DOHH2 (cell line): ENCODE measurements at regions not wholly inside any gene's neighbourhood (a gene's known extent, or its start where the extent isn't known, plus 50 kb on each side); places are given as distances from the start of the nearest gene placed in this dataset.
"Not testable (repeated sequence)": the region's sequence is repeated elsewhere in the genome, so short reads cannot be mapped to it uniquely, and the experiment has no call there.

Experiments used
- EZH2phosphoT487 ChIP-seq: fragments of 200-600 bp; sonication (generic); IDR thresholded peaks from 2 replicates; pipeline ENCODE4 v1.6.1; 2017; ENCODE audit warnings: borderline replicate concordance, mild to moderate bottlenecking, antibody characterized with exemption, low read length, moderate library complexity, mixed read lengths
- TF ChIP-seq, protein P1 (sequence below): fragments of 200-600 bp; sonication (generic); IDR thresholded peaks from one replicate; pipeline ENCODE4 v1.5.1; 2014; ENCODE audit warnings: antibody characterized with exemption, mild to moderate bottlenecking, low read depth, low read length; ENCODE audit not compliant: poor library complexity, severe bottlenecking

GRCh38 chr5:21473436-21473835 is 1379.7 kb downstream of the CDH12 start:
- TF ChIP-seq, protein P1, sequence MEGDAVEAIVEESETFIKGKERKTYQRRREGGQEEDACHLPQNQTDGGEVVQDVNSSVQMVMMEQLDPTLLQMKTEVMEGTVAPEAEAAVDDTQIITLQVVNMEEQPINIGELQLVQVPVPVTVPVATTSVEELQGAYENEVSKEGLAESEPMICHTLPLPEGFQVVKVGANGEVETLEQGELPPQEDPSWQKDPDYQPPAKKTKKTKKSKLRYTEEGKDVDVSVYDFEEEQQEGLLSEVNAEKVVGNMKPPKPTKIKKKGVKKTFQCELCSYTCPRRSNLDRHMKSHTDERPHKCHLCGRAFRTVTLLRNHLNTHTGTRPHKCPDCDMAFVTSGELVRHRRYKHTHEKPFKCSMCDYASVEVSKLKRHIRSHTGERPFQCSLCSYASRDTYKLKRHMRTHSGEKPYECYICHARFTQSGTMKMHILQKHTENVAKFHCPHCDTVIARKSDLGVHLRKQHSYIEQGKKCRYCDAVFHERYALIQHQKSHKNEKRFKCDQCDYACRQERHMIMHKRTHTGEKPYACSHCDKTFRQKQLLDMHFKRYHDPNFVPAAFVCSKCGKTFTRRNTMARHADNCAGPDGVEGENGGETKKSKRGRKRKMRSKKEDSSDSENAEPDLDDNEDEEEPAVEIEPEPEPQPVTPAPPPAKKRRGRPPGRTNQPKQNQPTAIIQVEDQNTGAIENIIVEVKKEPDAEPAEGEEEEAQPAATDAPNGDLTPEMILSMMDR = not testable (repeated sequence)
- not testable (repeated sequence) for TF ChIP-seq EZH2phosphoT487
